ENCODE measurements at regions not wholly inside any gene's neighbourhood (a gene's known extent, or its start where the extent isn't known, plus 50 kb on each side); places are given as distances from the start of the nearest gene placed in this dataset.

DNA sequence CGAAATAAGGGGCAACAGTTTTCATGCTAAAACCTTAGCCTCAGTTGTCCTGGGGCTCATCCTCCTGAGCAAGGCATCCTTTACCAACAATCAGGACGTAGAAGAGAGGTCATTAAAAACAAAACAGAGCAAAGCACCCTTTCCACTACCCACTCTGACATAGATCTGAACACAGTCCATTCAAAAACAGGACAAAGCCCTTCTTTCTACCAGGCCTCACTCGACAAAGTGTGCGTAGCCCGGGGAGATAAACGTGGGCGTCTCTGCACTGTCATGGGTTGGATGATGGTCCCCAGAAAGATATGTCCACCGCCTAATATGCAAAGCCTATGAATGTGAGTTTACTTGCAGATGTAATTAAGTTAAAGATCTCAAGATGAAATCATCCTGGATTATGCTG lies 60.6 kb upstream of the TAS2R1 start:
- no peak for TF ChIP-seq ISL1 (CRISPR knock-in tag; IDR thresholded peaks at IDR 0.05)
- TF ChIP-seq, protein P1, sequence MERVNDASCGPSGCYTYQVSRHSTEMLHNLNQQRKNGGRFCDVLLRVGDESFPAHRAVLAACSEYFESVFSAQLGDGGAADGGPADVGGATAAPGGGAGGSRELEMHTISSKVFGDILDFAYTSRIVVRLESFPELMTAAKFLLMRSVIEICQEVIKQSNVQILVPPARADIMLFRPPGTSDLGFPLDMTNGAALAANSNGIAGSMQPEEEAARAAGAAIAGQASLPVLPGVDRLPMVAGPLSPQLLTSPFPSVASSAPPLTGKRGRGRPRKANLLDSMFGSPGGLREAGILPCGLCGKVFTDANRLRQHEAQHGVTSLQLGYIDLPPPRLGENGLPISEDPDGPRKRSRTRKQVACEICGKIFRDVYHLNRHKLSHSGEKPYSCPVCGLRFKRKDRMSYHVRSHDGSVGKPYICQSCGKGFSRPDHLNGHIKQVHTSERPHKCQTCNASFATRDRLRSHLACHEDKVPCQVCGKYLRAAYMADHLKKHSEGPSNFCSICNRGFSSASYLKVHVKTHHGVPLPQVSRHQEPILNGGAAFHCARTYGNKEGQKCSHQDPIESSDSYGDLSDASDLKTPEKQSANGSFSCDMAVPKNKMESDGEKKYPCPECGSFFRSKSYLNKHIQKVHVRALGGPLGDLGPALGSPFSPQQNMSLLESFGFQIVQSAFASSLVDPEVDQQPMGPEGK (CRISPR knock-in tag; IDR thresholded peaks at IDR 0.05; ENCODE audit: borderline replicate concordance) = no peak
- no peak for TF ChIP-seq ZC3H10 (CRISPR knock-in tag; IDR thresholded peaks at IDR 0.05)
- TF ChIP-seq, protein P2, sequence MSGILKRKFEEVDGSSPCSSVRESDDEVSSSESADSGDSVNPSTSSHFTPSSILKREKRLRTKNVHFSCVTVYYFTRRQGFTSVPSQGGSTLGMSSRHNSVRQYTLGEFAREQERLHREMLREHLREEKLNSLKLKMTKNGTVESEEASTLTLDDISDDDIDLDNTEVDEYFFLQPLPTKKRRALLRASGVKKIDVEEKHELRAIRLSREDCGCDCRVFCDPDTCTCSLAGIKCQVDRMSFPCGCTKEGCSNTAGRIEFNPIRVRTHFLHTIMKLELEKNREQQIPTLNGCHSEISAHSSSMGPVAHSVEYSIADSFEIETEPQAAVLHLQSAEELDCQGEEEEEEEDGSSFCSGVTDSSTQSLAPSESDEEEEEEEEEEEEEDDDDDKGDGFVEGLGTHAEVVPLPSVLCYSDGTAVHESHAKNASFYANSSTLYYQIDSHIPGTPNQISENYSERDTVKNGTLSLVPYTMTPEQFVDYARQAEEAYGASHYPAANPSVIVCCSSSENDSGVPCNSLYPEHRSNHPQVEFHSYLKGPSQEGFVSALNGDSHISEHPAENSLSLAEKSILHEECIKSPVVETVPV (CRISPR knock-in tag; IDR thresholded peaks at IDR 0.05) = no peak
- no peak for TF ChIP-seq CSDC2 (CRISPR knock-in tag; IDR thresholded peaks at IDR 0.05)
- TF ChIP-seq ZFP30 (CRISPR knock-in tag; IDR thresholded peaks at IDR 0.05) = no peak
- TF ChIP-seq, protein P3, sequence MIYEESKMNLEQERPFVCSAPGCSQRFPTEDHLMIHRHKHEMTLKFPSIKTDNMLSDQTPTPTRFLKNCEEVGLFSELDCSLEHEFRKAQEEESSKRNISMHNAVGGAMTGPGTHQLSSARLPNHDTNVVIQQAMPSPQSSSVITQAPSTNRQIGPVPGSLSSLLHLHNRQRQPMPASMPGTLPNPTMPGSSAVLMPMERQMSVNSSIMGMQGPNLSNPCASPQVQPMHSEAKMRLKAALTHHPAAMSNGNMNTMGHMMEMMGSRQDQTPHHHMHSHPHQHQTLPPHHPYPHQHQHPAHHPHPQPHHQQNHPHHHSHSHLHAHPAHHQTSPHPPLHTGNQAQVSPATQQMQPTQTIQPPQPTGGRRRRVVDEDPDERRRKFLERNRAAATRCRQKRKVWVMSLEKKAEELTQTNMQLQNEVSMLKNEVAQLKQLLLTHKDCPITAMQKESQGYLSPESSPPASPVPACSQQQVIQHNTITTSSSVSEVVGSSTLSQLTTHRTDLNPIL (CRISPR knock-in tag; IDR thresholded peaks at IDR 0.05; ENCODE audit: low read depth) = no peak

Measured in SK-N-SH treated with all-trans-retinoic acid at 6 μM for 48 hours (cell line).